ENCODE measurements at regions not wholly inside any gene's neighbourhood (a gene's known extent, or its start where the extent isn't known, plus 50 kb on each side); places are given as distances from the start of the nearest gene placed in this dataset.
"Not testable (repeated sequence)": the region's sequence is repeated elsewhere in the genome, so short reads cannot be mapped to it uniquely, and the experiment has no call there.

DNA sequence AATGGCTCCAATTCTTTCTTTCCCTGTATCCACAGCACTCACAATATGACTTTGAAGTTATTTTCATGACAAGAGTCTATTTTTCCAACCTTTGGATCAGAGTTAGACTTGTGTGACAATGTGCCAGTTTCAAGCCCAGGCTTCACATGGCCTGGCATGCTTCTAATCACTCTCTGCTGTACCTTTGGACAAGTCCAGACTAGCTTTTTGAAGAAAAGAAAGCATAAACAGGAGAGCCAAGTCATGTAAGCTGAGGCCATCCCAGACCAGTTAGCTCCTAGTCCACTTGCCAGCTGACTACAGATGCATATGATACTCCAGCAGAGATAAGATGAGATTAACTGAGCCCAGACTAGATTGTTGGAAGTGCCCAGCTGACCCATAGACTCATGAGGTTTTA lies 513.6 kb upstream of the C9orf72 start:
- no peak for DNase-seq (ENCODE audit: low spot score)
- FAIRE-seq, result no peak

DNA sequence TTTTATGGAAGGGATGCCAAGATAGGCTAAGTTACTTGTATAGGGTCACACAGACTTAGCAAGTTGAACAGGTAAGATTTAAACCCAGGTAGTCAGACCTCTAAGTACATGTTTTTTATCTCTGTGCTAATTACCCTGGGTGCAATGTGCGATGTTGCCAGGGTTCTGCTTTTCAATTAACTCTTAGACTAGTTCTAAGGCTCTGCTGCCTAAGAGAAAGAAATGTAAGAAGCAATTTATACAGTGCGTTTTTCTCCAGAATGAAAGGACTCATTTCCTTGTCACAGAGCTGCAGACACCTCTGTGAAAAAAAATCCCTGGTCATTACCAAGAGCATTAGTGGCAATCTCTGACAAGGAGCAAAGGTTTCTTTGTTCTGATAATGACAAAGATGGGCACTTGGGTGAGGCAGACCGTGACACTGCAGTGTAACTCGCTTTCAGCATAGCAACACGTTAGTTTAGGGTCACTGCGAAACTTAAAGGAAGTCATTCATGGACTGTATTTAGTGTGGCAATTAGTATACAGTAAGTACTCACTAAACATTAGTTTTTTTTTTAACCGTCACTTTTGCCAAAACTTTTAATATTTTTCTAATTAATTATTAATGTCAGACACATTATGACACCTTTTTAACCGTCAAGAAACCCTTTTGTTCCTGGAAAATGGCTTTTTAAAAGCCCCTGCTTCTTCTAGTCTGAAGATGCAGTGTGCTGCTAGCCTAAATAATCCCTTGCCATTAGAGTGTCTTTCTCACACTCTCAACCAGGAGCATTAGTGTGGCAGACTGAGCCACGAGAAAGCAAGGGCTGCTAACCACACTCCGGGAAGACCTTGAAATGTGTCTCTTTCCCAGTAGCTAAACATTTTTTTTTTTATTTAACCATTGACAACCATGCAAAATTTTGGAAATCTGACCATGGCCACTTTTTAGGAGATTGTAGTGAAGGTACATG lies 520.0 kb upstream of the C9orf72 start:
- DNase-seq (ENCODE audit: low spot score) (no peak), FAIRE-seq (no peak)

DNA sequence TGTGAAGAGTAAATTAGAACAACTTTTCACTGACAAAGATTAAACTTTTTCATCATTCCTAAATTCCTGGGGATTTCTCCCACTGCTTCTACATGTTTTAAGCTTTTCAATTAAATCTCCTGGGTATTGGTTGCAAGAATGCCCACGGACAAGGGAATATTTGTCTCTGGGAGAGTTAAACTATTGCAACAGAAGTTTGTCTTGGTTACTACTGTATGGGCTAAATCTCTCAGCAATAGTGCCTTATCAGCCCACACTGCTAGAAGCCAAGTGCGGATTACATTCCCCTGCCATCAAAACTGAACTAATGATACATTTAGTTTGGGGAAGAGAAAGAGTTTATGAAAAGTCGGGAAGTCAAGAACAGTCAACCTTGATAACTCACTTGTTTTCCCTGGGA lies 528.2 kb upstream of the C9orf72 start:
- no peak for FAIRE-seq
- no peak for DNase-seq (ENCODE audit: low spot score)

DNA sequence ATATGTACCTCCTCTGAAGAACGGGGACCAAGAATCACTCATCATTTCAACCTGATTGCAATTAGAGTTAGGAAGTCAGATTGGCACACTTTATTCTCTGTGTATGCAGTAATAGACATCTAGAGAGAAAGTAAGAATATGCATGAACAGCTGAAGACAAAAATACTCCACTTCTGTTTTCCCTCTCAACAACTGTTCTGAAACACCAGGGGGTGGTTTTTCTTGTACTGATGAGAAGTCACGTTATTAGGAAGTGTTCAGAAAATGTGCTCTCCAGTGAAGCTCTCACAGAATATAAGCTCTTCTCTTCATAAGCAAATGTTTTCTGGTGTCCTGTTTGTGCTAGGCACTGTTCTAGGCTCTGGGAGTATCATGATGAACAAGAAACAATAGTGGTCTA lies 531.7 kb upstream of the C9orf72 start:
- FAIRE-seq (peak; percentile 20), DNase-seq (ENCODE audit: low spot score) (no peak)

DNA sequence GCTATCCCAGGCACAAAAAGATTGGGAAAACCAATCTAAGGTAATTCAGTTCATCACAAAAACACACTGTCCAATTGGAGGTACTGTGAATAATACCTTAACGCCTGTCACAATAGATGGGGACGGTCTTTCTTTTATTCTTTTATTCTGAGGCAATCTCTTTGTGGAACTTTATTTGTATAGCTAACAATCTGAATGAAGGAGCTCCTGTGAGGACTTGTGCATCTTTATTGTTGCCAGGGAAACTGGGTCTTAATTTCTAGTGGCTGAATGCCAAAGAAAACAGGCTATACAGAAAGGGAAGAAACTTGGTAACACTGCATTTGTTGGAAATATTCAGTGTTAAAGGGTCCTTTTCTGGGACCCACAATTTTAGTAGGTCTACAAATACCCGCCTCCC lies 546.9 kb upstream of the C9orf72 start:
- no peak for DNase-seq (ENCODE audit: low spot score)
- FAIRE-seq, result no peak

DNA sequence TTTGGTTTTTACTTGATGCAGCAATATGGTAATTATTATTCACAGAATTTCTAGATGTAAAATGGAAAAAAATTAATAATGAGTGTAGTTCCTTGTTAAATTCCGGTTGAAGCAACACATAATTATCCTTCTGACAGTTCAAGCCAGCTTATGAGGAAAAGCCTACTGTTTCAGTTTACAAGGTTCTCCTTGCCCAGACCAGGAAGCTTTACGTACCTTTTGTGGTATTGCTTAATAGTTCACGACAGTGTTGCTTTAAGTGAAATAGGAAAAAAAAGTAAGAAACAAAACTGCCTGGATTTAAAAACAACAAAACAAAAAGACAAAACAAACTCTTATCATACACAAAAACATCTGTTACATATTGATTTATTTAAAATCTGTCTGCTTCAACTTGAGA lies 547.3 kb upstream of the C9orf72 start:
- DNase-seq (ENCODE audit: low spot score) (no peak), FAIRE-seq (no peak)

DNA sequence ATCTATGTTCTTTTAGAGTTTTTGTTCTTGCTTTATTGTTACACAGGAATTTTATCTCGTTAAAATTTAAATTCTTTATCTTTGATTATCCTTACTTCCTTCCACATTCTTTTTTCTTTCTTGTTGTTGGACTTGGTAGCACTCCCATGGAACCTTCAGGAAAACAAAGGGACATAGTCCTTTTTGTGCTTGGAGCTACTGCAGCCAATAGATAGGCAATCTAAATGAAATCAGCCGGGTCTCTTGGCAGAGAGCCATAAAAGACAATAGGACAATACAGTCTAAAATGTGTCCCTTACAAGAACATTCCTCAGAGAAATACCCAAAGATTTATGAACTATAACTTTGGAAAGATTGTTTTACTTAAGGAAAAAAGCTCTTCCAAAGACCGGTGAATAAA lies 548.1 kb upstream of the C9orf72 start:
- no peak for DNase-seq (ENCODE audit: low spot score)

DNA sequence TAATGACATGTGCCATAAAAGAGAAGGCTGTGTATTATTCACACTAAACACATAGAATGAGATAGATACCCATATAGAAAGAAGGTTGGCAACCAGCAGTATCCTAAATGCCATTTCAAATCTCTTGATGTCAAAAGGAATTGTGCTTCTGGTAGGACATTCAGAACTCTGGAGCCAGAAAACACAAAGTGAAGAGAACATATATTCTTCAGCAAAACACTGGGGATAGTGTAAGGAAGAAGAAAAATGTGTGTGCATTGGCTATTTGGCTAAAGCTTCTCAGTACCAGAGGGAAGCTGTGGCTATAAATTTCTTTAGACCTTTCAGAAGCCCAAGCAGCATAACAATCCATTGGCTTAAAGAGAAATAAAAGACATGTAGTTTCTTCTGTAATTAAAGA lies 551.6 kb upstream of the C9orf72 start:
- FAIRE-seq (no peak), DNase-seq (ENCODE audit: low spot score) (no peak)

More for the DNA sequence above, 548.1 kb upstream of the C9orf72 start:
- no peak for FAIRE-seq

DNA sequence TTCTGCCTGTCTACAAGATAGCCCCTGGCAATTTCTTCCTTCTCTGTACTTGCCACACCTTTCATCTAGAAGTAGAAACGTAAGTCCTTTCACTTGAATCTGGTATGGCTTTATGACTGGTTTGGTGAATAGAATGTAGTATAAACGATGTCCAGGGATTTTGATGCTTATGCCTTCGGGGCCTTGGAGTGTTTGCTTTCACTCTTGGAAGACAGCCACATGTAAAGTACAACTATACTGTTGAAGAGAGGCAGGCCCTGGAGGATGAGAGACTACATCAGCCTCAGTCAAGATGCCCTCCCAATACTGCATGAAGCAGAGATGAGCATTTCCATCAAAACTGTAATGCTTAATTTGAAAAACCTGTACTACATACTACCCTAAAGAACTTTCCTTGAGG lies 553.8 kb upstream of the C9orf72 start:
- FAIRE-seq (no peak), DNase-seq (ENCODE audit: low spot score) (no peak)

DNA sequence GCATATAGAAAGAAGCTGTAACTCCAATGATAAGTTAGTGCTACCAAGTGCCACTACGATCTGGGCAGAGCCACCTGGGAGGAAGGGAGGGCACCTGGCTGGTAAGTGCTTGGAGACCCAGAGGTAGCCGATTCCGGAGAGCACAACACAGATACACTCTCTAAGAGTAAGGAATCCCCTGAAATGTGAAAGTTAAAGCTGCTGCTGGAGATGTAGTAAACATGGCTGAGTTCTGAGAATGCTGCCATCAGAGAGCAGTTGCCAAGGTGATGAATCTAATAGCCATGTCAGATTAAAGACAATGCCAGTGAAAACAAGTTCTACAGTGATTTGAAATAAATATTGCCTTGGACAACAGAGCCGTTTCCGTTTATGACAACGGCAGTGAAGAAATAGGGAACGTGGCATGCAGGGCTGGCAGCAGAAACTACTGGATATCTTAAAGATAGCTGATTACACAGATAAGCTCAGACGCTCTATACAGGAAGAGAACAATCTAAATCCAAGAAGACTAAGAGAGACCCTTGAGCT lies 561.2 kb upstream of the C9orf72 start:
- FAIRE-seq, result peak; percentile 71
- DNase-seq (ENCODE audit: low spot score), result no peak

DNA sequence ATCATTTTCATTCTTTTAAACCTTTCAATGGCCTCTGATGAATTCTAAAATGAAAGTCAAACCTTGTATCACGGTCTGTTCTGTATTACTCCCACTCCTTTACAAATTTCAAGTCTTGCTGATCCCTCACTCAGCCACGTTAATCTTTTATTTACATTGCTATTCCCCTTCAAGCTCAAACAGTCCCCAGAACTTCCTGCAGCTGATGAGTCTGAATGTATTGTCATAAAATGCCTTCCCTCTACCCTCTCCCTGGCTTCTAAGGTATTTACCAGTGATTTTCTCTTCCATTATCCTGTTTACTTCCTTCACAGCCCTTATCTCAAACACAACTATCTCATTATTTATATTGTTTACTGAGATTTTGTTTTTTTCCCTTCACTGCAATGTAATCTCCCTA lies 562.3 kb upstream of the C9orf72 start:
- FAIRE-seq (no peak), DNase-seq (ENCODE audit: low spot score) (no peak)

DNA sequence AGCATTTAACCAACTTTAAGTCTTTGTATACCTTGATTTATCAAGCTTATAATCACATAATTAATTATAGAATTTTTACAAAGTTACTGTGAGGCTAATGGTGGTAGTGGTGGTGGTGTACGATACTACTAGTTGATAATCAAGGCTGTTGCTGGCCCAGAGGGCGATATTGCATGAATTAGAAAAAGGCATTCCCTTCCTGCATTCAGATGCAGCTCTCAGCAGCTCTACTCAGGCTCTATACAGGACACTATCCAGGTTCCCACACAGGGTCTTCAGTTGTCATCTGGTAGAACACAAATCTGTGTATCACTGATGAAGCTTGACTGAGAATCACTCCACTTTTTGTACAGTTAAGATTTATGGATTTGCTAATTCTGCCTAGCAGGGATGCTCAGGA lies 562.8 kb upstream of the C9orf72 start:
- no peak for DNase-seq (ENCODE audit: low spot score)
- FAIRE-seq, result no peak

DNA sequence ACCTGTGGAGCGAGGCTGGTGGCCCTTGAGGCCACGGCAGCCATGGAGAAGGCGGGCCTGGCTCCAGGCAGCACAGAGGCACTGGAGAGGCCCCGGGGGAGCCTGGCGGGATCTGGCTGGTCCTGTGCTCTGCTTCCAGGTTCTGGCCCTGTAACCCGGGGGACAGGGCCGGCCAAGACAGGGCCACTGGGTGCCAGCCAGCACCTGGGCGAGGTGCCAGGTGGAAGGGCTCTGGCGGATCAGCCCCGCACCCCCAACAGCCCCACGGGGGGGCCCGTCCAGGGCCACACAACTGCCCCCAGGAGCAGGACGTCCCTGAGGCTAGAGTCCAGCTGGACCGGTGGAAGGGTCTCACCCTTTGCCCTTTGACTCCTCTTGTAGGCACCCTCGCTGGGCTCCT lies 574.1 kb upstream of the C9orf72 start:
- not testable (repeated sequence) for DNase-seq (ENCODE audit: low spot score); FAIRE-seq

DNA sequence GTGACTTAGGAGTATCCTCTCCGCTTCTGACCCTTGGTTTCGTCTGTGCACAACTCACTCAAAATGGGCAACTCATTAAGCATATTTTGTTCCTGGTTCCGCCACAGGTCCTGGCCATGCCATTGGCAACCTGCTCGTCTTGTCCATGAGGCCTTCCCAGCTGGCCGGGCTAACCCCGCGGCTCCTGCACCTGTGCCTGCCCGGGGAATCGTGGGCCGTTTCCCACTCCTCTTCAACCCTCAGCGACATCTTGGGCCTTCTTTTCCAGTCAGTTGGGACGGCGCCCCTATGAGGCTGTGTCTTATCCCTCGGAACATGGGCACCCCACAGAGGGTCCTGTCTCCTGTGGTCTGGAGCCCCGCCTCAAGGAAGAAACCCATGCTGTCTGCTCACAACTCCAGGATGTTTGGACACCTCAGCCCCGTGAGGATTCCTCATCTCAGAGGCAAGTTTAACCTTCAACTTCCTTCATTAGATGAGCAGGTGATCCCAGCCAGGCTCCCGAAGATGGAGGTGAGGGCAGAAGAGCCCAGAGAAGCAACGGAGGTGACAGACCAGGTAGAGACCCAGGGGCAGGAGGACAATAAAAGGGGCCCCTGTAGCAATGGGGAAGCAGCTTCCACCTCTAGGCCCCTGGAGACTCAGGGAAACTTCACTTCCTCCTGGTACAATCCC lies 574.8 kb upstream of the C9orf72 start:
- not testable (repeated sequence) for FAIRE-seq; DNase-seq (ENCODE audit: low spot score)

DNA sequence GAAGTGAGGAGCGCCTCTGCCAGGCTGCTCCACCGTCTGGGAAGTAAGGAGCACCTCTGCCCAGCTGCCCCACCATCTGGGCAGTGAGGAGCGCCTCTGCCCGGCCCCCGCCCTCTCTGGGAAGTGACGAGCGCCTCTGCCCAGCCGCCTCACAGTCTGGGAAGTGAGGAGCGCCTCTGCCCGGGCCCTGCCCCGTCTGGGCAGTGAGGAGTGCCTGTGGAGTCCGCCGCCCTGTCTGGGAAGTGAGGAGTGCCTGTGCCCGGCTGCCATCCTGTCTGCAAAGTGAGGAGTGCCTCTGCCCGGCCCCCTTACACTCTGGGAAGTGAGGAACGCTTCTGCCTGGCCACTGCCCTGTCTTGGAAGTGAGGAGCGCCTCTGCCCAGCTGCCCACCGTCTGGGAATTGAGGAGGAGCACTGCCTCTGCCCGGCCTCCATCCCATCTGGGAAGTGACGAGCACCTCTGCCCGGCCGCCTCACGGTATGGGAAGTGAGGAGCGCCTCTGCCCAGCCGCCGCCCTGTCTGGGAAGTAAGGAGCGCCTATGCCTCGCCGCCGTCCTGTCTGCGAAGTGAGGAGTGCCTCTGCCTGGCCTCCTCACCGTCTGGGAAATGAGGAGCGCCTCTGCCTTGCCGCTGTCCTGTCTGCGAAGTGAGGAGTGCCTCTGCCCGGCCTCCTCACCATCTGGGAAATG lies 576.2 kb upstream of the C9orf72 start:
- not testable (repeated sequence) for FAIRE-seq; DNase-seq (ENCODE audit: low spot score)

DNA sequence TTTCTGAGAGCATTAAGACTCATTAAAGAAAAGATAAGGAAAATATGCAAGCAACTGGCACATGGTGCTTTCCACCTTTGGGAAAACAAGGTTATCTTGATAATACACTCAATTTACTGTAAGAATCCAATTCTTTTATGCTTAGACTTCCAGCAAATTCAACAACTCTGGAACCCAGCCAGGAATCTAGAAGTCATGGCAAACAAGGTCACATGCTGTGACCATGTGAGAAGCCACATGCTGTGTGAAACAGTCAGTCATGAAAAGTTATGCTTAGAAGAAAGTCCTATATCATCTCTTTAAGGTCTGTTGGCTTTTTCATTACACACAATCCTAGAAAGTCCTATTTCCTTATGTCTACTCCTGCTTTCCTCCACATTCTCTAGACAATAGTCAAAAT lies 581.8 kb upstream of the C9orf72 start:
- FAIRE-seq (no peak), DNase-seq (ENCODE audit: low spot score) (no peak)

DNA sequence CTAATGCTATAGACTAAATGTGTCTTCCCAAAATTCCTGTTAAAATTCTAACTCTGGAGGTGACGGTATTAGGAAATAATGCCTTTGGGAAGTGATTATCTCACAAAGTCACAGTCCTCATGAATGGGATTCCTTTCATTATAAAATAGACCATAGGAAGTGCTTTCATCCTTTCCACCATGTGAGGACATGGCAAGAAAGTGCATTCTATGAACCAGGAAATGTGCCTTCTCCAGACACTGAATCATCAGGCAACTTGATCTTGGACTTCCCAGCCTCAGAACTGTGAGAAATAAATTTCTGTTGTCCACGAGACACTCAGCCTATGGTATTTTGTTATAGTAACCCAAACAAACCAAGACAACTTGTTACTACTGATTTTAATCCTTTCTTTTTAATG lies 582.4 kb upstream of the C9orf72 start:
- DNase-seq (ENCODE audit: low spot score), result no peak
- no peak for FAIRE-seq

DNA sequence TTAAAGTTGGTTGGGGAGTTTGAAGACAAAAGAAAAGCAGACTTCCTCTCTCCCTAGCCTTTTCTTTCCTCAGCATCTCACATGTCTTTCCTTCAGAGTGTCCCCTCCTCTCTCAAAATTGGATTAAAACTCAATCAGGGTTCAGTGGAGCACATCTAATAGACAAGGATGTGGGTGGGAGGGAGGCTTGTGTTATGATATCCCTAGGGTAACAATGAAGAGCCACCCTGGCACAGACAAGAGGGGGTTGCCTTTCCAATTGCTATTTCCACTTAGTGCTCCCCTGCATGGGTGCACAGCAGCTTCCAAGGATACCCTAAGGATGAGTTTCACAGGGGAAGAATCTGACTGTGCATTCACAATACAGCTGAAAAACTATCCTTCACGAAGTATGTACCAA lies 585.2 kb upstream of the C9orf72 start:
- FAIRE-seq, result no peak
- no peak for DNase-seq (ENCODE audit: low spot score)

DNA sequence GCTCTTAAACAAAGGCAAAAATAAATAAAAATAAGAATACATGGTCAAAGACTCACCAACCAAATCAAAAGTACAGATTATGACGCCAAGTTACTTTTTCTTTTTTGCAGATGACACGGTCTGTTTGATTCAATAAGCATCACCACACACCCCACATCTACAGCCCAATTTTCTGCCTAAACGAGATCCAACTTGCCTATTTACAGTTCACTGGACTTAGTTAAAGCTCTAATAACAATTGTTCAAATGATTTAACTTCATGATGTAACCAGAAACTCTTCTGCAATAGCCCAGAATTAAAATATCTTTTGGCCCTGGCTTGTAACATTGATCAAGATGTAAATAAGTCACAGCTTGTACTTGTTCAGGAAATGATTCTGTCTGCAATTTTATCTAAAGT lies 590.3 kb upstream of the C9orf72 start:
- FAIRE-seq (no peak), DNase-seq (ENCODE audit: low spot score) (no peak)

DNA sequence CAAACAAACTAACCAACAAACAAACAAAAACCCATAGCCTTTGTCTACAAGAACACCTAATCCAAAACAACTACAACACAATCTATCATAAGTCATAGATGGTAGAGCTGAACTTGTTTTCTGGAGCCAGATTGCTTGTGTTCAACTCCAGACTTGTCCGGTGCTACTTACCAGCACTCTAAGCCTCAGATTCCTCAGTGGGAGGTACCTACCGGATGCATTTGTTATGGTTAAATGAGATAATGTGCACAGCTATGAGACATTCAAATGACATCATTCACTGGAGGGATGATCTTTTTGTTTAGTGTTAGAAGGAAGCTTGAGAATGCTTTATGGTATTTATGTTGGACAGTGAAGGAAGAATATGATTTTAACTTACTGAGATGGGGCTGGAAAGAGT lies 592.9 kb upstream of the C9orf72 start:
- peak; percentile 16 for DNase-seq (ENCODE audit: low spot score)
- FAIRE-seq, result peak; percentile 85

DNA sequence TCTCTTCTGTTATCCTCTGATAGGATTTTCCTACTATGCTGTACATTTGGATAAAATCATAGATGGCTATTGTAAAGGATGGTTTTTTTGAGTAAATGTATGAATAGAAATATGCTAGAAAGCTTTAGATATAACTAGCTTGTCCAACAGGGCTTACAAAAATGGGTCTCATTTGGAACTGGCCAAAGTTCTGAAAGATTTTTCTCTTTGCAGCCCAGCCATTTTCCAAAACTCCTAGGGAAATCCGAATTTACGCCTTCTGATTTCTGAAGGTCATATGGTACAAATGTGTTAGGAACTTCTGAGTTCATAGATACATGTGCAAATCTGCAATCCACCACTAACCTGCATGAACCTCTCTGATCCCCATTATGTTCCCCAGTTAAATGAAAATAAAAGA lies 603.9 kb upstream of the C9orf72 start:
- no peak for FAIRE-seq

DNA sequence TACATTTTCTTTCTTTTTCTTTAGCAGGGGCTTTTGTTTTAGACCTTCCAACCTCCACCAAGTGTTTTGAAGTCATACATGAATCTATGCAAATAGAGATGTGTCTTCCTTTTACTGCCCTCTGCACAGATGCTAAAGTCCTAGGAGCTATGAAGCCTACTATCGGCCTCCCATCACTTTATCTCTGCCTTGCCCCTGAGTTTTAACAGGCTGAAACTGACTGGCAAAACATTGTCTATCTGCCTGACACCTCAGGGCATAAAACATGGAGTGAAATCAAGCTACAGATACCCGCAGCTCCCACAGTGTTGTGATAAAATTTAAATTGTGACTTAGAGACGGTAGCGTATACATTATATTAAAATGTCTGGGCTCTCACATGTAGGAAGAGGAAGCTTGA lies 604.6 kb upstream of the C9orf72 start:
- FAIRE-seq, result no peak
- no peak for DNase-seq (ENCODE audit: low spot score)

More for the DNA sequence above, 603.9 kb upstream of the C9orf72 start:
- no peak for DNase-seq (ENCODE audit: low spot score)

All from urothelium cell line (cell line).